ENCODE measurements at regions not wholly inside any gene's neighbourhood (a gene's known extent, or its start where the extent isn't known, plus 50 kb on each side); places are given as distances from the start of the nearest gene placed in this dataset.
"Not testable (repeated sequence)": the region's sequence is repeated elsewhere in the genome, so short reads cannot be mapped to it uniquely, and the experiment has no call there.

DNA sequence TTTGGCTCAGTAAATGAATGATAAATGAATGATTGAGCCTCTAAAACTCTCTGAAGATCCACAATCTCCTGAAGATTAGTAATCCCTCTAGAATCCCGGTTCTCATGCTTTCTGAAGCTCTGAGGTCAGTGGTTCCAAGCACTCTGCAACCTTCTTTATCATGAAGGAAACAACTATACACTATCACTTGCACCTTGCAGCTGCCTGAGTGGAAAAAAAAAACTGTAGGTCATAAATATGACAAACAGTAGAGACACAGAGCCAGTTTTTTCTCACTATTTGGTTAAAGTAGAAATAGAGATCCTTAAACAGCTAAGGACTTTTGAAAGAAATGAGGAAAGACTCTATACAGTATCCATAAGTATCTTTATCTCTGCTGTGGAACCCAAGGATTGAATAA is 122.0 kb upstream of the CRBN start:
- Histone ChIP-seq H3K9me3 (peaks cover 4% of the 10 kb centered on the region), H3K27ac (no peak overlapping the region), H3K36me3 (no peaks in the 10 kb centered on the region), H3K4me1 (no peaks in the 10 kb centered on the region), H3K4me3 (no peak overlapping the region), H3K27me3 (no peaks in the 10 kb centered on the region)
- 83% methylated on average over 1 of the region's 1 CpG for WGBS
- TF ChIP-seq, protein P1, sequence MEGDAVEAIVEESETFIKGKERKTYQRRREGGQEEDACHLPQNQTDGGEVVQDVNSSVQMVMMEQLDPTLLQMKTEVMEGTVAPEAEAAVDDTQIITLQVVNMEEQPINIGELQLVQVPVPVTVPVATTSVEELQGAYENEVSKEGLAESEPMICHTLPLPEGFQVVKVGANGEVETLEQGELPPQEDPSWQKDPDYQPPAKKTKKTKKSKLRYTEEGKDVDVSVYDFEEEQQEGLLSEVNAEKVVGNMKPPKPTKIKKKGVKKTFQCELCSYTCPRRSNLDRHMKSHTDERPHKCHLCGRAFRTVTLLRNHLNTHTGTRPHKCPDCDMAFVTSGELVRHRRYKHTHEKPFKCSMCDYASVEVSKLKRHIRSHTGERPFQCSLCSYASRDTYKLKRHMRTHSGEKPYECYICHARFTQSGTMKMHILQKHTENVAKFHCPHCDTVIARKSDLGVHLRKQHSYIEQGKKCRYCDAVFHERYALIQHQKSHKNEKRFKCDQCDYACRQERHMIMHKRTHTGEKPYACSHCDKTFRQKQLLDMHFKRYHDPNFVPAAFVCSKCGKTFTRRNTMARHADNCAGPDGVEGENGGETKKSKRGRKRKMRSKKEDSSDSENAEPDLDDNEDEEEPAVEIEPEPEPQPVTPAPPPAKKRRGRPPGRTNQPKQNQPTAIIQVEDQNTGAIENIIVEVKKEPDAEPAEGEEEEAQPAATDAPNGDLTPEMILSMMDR (IDR thresholded peaks at IDR 0.05) = no peak
- TF ChIP-seq POLR2AphosphoS5 (IDR thresholded peaks at IDR 0.05) (no peak), POLR2A (IDR thresholded peaks at IDR 0.05) (no peak), EP300 (IDR thresholded peaks at IDR 0.05) (no peak)
- no peak for DNase-seq (ENCODE audit: low spot score in 2 of 2)

DNA sequence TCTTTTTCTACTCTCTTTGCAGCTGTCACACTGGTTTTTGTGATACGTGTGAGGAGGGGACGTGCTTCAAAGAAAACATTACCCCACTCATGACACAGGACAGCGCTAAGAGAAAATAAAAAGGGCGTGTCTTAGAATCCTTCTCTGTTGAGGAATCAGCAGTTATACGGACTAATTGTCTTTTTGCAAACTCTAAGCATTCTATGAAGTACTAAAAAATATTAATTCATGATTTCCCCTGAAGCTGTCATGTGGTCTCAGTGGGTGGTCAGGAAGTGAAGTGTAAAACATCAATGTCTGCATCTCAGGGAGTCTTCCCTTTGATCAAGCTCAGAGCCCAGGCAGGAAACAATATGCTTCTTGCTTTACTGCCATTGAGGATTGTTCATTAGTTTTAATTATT is 117.5 kb upstream of the CRBN start:
- Histone ChIP-seq H3K4me1 (no peaks in the 10 kb centered on the region), H3K4me3 (no peak overlapping the region), H3K27me3 (no peaks in the 10 kb centered on the region), H3K9me3 (peaks cover 12% of the 10 kb centered on the region), H3K27ac (no peak overlapping the region), H3K36me3 (no peaks in the 10 kb centered on the region)
- WGBS = 65% methylated on average over 5 of the region's 5 CpGs
- DNase-seq (ENCODE audit: low spot score in 2 of 2) = no peak
- TF ChIP-seq POLR2A (IDR thresholded peaks at IDR 0.05) (no peak), POLR2AphosphoS5 (IDR thresholded peaks at IDR 0.05) (no peak), EP300 (IDR thresholded peaks at IDR 0.05) (no peak)
- TF ChIP-seq, protein P1 (IDR thresholded peaks at IDR 0.05) = no peak

DNA sequence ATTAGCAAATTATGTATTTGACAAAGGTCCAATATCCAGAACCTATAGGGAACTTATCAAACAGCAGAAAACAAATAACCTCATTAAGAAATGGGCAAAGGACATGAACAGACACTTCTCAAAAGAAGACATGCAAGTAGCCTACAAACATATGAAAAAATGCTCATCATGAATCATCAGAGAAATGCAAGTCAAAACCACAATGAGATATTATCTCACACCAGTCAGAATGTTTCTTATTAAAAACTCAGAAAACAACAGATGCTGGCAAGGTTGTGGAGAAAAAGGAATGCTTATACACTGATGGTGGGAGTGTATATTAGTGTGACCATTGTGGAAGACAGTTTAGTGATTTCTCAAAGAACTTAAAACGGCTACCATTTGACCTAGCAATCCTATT is 116.1 kb upstream of the CRBN start:
- Histone ChIP-seq H3K27me3 (no peaks in the 10 kb centered on the region), H3K27ac (no peak overlapping the region), H3K9me3 (peaks cover 12% of the 10 kb centered on the region), H3K36me3 (no peaks in the 10 kb centered on the region), H3K4me3 (no peak overlapping the region), H3K4me1 (no peaks in the 10 kb centered on the region)
- DNase-seq (ENCODE audit: low spot score in 2 of 2) = no peak
- TF ChIP-seq POLR2A (IDR thresholded peaks at IDR 0.05) (no peak), POLR2AphosphoS5 (IDR thresholded peaks at IDR 0.05) (no peak), EP300 (IDR thresholded peaks at IDR 0.05) (no peak)
- TF ChIP-seq, protein P1 (IDR thresholded peaks at IDR 0.05) = no peak
- 93% methylated on average over 1 of the region's 1 CpG for WGBS

DNA sequence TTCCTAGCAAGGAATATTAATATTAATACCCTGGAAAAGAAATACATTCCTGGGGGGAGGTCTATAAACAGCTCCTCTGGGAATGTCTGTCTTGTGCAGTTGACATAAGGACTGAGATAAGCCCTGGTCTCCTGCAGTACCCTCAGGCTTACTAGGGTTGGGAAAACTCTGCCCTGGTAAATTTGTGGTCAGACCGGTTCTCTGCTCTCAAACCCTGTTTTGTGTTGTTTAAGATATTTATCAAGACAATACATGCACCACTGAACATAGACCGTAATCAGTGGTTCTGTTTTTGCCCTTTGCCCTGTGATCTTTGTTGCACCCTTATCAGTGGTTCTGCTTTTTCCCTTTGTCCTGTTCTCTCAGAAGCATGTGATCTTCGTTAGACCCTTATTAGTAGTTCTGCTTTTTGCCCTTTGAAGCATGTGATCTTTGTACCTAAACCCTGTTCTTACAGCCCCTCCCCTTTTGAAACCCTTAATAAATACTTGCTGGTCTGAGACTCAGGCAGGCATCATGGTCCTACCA is 112.3 kb upstream of the CRBN start:
- not testable (repeated sequence) for DNase-seq (ENCODE audit: low spot score in 2 of 2); H3K36me3 ChIP-seq; H3K4me3 ChIP-seq; H3K27ac ChIP-seq; H3K27me3 ChIP-seq; H3K4me1 ChIP-seq
- H3K9me3 ChIP-seq = peaks cover 11% of the 10 kb centered on the region
- 67% methylated on average over 3 of the region's 3 CpGs for WGBS

DNA sequence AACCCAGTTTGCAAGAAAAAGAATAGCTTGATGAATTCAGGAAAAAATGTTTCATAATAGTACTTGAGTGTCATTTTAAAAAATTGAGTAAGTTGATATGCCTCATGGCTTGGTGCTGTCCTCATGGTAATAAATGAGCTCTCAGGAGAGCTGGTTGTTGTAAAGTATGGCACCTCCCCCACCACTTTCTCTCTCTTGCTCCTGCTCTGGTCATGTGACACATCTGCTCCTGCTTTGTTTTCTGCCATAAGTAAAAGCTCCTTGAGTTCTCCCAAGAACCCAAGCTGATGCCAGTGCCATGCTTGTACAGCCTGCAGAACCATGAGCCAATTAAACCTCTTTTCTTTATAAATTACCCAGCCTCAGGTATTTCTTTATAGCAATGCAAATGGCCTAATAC is 108.8 kb upstream of the CRBN start:
- DNase-seq (ENCODE audit: low spot score in 2 of 2) = no peak
- Histone ChIP-seq H3K4me1 (no peaks in the 10 kb centered on the region), H3K27ac (no peak overlapping the region), H3K27me3 (no peaks in the 10 kb centered on the region), H3K4me3 (no peak overlapping the region), H3K9me3 (no peaks in the 10 kb centered on the region), H3K36me3 (no peaks in the 10 kb centered on the region)
- TF ChIP-seq, protein P1 (IDR thresholded peaks at IDR 0.05) = no peak
- no peak for TF ChIP-seq EP300 (IDR thresholded peaks at IDR 0.05)
- no peak for TF ChIP-seq POLR2AphosphoS5 (IDR thresholded peaks at IDR 0.05)
- TF ChIP-seq POLR2A (IDR thresholded peaks at IDR 0.05) = no peak

DNA sequence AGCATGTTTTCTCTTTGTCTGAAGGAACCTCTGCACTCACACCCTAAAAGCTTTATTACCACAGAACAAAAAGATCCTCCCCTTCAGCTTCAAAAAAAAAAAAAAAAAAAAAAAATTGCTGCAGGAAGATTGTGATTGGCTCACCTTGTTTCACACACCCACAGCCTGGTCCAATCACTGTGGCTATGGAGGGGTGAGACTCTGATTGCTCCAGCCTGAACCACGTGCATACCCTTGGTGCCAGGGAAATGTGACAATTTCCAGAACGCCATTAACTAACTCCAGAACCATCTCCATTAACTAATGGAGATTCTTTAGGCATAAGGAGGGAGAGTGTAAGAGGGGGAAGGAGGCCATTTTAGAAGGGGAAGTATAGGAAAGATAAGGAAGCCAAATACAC is 106.5 kb upstream of the CRBN start:
- no peaks in the 10 kb centered on the region for H3K27me3 ChIP-seq
- WGBS = 64% methylated on average over 2 of the region's 2 CpGs
- TF ChIP-seq POLR2A (IDR thresholded peaks at IDR 0.05) = no peak
- TF ChIP-seq, protein P1 (IDR thresholded peaks at IDR 0.05) = no peak
- no peak for TF ChIP-seq POLR2AphosphoS5 (IDR thresholded peaks at IDR 0.05)
- TF ChIP-seq EP300 (IDR thresholded peaks at IDR 0.05) = no peak
- no peaks in the 10 kb centered on the region for H3K4me1 ChIP-seq
- H3K27ac ChIP-seq = no peak overlapping the region
- no peak for DNase-seq (ENCODE audit: low spot score in 2 of 2)
- no peak overlapping the region for H3K4me3 ChIP-seq
- no peaks in the 10 kb centered on the region for H3K36me3 ChIP-seq
- H3K9me3 ChIP-seq = no peaks in the 10 kb centered on the region
